ENCODE measurements at regions not wholly inside any gene's neighbourhood (a gene's known extent, or its start where the extent isn't known, plus 50 kb on each side); places are given as distances from the start of the nearest gene placed in this dataset.
"Not testable (repeated sequence)": the region's sequence is repeated elsewhere in the genome, so short reads cannot be mapped to it uniquely, and the experiment has no call there.

GRCh38 chr2:226558418-226558817, 241.2 kb downstream of the IRS1 start:
- Histone ChIP-seq H3K9me3 (ENCODE audit: control insufficient read depth, insufficient read depth, low read length) (no peaks in the 10 kb centered on the region), H3K4me1 (ENCODE audit: insufficient read depth, low read length) (peaks cover 4% of the 10 kb centered on the region; the same call in 1 of the 2 replicates), H3K36me3 (ENCODE audit: insufficient read depth, low read length) (no peaks in the 10 kb centered on the region), H3K9ac (ENCODE audit: low read depth, low read length) (no peak overlapping the region)

DNA sequence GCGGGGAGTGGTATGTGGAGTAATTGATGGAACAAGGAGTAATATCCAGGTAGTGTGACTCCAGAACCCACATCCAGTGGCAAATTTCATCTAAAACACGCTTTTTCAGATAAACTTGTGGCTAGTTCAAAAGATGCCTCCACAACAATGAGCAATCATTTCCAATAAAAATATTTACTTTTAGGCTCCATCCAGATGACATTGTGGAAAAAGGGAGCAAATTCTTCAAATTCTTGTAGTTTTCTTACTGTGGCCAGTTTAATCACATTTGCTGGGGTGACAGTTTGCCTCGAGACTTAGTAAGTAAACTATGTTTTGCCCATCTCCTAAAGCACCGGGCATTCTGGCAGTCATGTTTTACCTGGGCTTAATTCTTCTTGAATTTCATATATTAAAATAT, 243.6 kb downstream of the IRS1 start:
- Histone ChIP-seq H3K9ac (ENCODE audit: low read depth, low read length) (no peak overlapping the region), H3K4me1 (ENCODE audit: insufficient read depth, low read length) (peaks cover 18% of the 10 kb centered on the region; the same call in 1 of the 2 replicates), H3K36me3 (ENCODE audit: insufficient read depth, low read length) (no peaks in the 10 kb centered on the region), H3K9me3 (ENCODE audit: control insufficient read depth, insufficient read depth, low read length) (no peaks in the 10 kb centered on the region)

- no peak overlapping the region for H3K9ac ChIP-seq (ENCODE audit: low read depth, low read length)
- no peaks in the 10 kb centered on the region for H3K36me3 ChIP-seq (ENCODE audit: insufficient read depth, low read length)
- H3K9me3 ChIP-seq (ENCODE audit: control insufficient read depth, insufficient read depth, low read length), result no peaks in the 10 kb centered on the region
- H3K4me1 ChIP-seq (ENCODE audit: insufficient read depth, low read length), result peaks cover 18% of the 10 kb centered on the region; the same call in 1 of the 2 replicates
These were observed 244.9 kb downstream of the IRS1 start for GRCh38 chr2:226554701-226555100.

DNA sequence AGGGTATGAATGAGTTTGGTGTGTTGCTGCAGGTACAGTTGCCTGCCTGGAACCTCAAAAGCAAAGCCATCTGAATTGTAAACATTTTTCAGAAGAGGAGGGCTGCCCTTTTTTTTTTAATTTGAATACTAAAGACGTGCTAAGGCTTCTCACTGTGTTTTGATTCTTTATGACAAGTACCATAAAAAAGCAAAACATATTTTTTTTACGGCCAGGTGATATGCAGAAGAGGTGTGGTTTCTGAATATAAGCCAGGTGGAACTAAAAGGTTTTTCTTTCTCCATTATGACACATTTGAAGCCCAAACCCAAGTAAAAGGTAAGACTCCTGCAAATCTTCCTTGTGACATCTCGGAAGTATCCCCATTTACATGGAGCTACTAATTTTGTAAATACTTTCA, 246.3 kb downstream of the IRS1 start:
- H3K36me3 ChIP-seq (ENCODE audit: insufficient read depth, low read length), result no peaks in the 10 kb centered on the region
- H3K9ac ChIP-seq (ENCODE audit: low read depth, low read length), result no peak overlapping the region
- H3K9me3 ChIP-seq (ENCODE audit: control insufficient read depth, insufficient read depth, low read length), result no peaks in the 10 kb centered on the region
- peaks cover 18% of the 10 kb centered on the region; the same call in 1 of the 2 replicates for H3K4me1 ChIP-seq (ENCODE audit: insufficient read depth, low read length)

GRCh38 chr2:226552571-226553285, 246.9 kb downstream of the IRS1 start:
- peaks cover 18% of the 10 kb centered on the region; the same call in 1 of the 2 replicates for H3K4me1 ChIP-seq (ENCODE audit: insufficient read depth, low read length)
- no peak overlapping the region for H3K9ac ChIP-seq (ENCODE audit: low read depth, low read length)
- no peaks in the 10 kb centered on the region for H3K36me3 ChIP-seq (ENCODE audit: insufficient read depth, low read length)
- H3K9me3 ChIP-seq (ENCODE audit: control insufficient read depth, insufficient read depth, low read length), result no peaks in the 10 kb centered on the region

DNA sequence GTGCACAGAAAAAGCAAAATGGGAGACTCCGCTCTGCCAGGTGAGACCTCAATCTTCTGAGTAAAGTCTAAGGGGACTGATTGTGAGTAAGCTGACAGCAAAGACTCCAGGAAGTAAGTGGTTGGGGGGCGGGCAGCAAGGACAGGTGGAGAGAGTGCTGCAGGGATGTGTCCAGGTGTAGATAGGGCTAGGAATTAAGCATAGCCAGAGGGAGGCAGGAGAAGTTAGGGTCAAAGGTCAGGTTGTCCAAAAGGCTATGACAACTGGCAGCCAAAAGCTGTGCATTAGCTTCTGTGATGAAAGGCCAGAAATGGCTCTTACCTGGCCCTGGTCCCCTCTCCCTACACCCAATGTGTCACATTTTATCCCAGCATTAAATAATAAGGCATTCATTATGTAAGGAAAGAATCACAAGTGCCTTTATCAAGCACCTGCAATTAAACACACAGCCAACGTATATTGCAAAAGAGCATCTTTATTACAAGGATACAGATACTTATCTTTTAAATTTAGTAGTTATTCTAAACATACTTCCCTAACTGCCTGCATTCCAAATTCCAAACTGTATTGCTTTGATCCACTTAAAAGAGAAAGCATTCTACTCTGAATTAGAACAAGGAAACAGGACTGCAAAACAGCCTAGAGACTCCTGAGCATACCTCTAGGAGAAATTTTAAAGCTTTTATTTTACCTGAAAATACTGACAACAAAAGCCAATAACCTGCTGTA, 247.9 kb downstream of the IRS1 start:
- H3K36me3 ChIP-seq (ENCODE audit: insufficient read depth, low read length), result no peaks in the 10 kb centered on the region
- peaks cover 18% of the 10 kb centered on the region; the same call in 1 of the 2 replicates for H3K4me1 ChIP-seq (ENCODE audit: insufficient read depth, low read length)
- no peak overlapping the region for H3K9ac ChIP-seq (ENCODE audit: low read depth, low read length)
- no peaks in the 10 kb centered on the region for H3K9me3 ChIP-seq (ENCODE audit: control insufficient read depth, insufficient read depth, low read length)

DNA sequence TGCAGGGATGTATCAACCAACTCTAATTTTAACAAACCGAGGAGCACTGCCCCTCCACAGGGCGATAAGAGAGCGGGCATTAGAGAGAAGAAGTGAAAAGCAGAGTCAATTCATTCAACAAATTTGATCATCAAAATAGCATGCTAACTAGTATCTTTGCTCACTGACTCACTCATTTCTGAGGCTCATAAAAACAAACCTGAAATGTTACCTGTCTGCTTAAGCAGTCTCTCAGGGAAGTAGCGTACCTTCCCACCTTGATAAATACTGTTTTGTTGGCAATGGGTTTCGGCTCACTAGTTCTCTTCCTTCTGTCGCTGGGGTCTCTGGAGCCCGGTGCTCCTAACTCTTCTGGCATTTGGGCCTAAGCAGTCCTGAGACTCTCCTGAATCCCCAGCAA, 248.8 kb downstream of the IRS1 start:
- H3K9me3 ChIP-seq (ENCODE audit: control insufficient read depth, insufficient read depth, low read length), result no peaks in the 10 kb centered on the region
- peaks cover 18% of the 10 kb centered on the region; the same call in 1 of the 2 replicates for H3K4me1 ChIP-seq (ENCODE audit: insufficient read depth, low read length)
- no peaks in the 10 kb centered on the region for H3K36me3 ChIP-seq (ENCODE audit: insufficient read depth, low read length)
- H3K9ac ChIP-seq (ENCODE audit: low read depth, low read length), result no peak overlapping the region

GRCh38 chr2:226548732-226549131, 250.9 kb downstream of the IRS1 start:
- H3K9me3 ChIP-seq (ENCODE audit: control insufficient read depth, insufficient read depth, low read length), result no peaks in the 10 kb centered on the region
- H3K9ac ChIP-seq (ENCODE audit: low read depth, low read length), result no peak overlapping the region
- peaks cover 16% of the 10 kb centered on the region; the same call in 1 of the 2 replicates for H3K4me1 ChIP-seq (ENCODE audit: insufficient read depth, low read length)
- H3K36me3 ChIP-seq (ENCODE audit: insufficient read depth, low read length), result no peaks in the 10 kb centered on the region

- H3K36me3 ChIP-seq (ENCODE audit: insufficient read depth, low read length), result no peaks in the 10 kb centered on the region
- no peaks in the 10 kb centered on the region for H3K4me1 ChIP-seq (ENCODE audit: insufficient read depth, low read length)
- H3K9me3 ChIP-seq (ENCODE audit: control insufficient read depth, insufficient read depth, low read length), result no peaks in the 10 kb centered on the region; the same call in 1 of the 2 replicates
- H3K9ac ChIP-seq (ENCODE audit: low read depth, low read length), result no peak overlapping the region
These were observed 254.9 kb downstream of the IRS1 start for GRCh38 chr2:226544596-226545210.

GRCh38 chr2:226540204-226540994, 259.2 kb downstream of the IRS1 start:
- Histone ChIP-seq H3K9ac (ENCODE audit: low read depth, low read length) (no peak overlapping the region), H3K36me3 (ENCODE audit: insufficient read depth, low read length) (no peaks in the 10 kb centered on the region), H3K4me1 (ENCODE audit: insufficient read depth, low read length) (no peaks in the 10 kb centered on the region), H3K9me3 (ENCODE audit: control insufficient read depth, insufficient read depth, low read length) (no peaks in the 10 kb centered on the region; the same call in 1 of the 2 replicates)

DNA sequence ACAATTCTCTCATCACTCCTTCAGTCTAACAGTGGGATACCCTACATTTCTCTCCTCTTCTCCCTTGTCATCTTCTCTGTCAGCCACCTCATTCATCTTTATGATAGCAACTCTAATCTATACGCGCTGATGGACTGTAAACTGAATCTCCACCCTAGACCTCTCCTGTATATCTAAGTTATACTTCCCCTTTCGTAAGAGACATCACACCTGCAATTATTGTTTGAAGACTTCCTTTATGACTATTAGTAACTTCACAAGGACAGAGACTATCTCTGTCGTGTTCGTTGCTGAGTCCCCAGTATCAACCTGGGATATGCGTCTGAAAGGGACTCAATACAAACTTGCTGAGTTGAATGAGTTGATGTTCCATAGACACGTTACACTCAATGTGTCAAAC, 263.2 kb downstream of the IRS1 start:
- H3K9ac ChIP-seq (ENCODE audit: low read depth, low read length), result no peak overlapping the region
- H3K36me3 ChIP-seq (ENCODE audit: insufficient read depth, low read length), result no peaks in the 10 kb centered on the region
- H3K4me1 ChIP-seq (ENCODE audit: insufficient read depth, low read length), result no peaks in the 10 kb centered on the region
- H3K9me3 ChIP-seq (ENCODE audit: control insufficient read depth, insufficient read depth, low read length), result no peaks in the 10 kb centered on the region

GRCh38 chr2:226532976-226533375, 266.6 kb downstream of the IRS1 start:
- H3K9ac ChIP-seq (ENCODE audit: low read depth, low read length); H3K4me1 ChIP-seq (ENCODE audit: insufficient read depth, low read length); H3K9me3 ChIP-seq (ENCODE audit: control insufficient read depth, insufficient read depth, low read length); H3K36me3 ChIP-seq (ENCODE audit: insufficient read depth, low read length): not testable (repeated sequence)

GRCh38 chr2:226531061-226531810, 268.4 kb downstream of the IRS1 start:
- no peak overlapping the region for H3K9ac ChIP-seq (ENCODE audit: low read depth, low read length)
- no peaks in the 10 kb centered on the region for H3K4me1 ChIP-seq (ENCODE audit: insufficient read depth, low read length)
- no peaks in the 10 kb centered on the region for H3K9me3 ChIP-seq (ENCODE audit: control insufficient read depth, insufficient read depth, low read length)
- no peaks in the 10 kb centered on the region for H3K36me3 ChIP-seq (ENCODE audit: insufficient read depth, low read length)

All from ES-I3 (cell line).